GM21381 (cell line): ENCODE measurements at regions not wholly inside any gene's neighbourhood (a gene's known extent, or its start where the extent isn't known, plus 50 kb on each side); places are given as distances from the start of the nearest gene placed in this dataset.
"Not testable (repeated sequence)": the region's sequence is repeated elsewhere in the genome, so short reads cannot be mapped to it uniquely, and the experiment has no call there.

Experiments used
- ATAC-seq: cut with Tn5 transposase; IDR thresholded peaks from one replicate; pipeline ENCODE4 v1.9.1; 2021; ENCODE audit warnings: mild to moderate bottlenecking, moderate library complexity; ENCODE audit not compliant: unreplicated experiment

DNA sequence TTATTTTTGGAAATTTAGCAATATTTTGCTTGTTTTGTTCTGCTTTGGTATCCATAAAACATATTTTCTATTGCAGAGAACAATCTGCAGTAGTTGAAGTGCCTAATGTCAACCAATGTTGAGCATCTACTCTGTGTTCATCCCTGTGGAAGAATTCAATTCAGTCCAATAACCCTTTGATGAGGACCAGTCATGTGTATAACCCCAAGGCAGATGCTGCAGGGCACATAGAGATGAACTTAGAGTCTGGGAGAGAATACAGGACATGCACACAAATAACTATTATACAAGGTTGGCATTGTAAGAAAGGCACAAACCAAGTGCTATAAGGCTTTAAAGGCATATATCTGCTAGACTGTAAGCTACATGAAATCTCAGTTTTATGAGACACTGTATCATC is 304.7 kb downstream of the LRIG3 start:
- no peak for ATAC-seq

DNA sequence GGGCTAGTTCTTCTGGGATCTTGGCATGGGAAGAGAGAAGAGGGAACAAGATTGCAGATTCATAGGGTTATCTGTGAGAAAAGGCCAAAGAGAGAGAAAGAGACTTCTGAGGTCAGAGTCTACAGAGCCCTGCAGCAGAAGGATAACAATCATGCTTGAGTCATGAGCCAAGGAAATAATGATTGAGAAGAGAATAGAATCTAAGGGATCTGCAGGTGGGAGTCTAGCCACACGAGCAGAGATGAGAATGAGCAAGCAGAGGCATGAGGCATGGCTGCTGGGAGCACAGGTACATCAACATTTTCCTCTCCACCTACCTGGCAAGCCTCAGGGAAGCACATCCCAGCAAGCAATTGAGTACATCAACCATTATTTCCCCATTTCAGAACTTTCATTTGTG is 303.7 kb downstream of the LRIG3 start:
- no peak for ATAC-seq

DNA sequence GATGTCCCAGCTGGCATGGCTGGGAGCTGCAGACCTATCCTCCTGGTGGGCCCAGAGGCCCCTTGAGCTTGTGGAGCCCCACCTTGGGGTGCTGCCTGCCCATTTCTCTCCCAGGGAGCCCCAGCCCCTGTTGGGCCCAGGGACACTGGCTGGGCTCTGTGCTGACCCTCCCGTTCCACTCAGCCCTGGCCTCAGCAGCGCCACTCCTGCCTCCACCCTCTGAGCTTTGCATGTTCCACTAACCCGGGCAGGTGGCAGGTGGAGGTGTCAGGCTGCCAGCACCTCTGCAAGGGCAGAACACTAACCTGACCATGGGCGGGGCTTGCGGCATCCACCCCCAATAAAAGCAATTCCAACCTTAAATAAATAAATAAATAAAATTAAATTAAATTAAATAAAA is 299.2 kb downstream of the LRIG3 start:
- ATAC-seq = no peak

DNA sequence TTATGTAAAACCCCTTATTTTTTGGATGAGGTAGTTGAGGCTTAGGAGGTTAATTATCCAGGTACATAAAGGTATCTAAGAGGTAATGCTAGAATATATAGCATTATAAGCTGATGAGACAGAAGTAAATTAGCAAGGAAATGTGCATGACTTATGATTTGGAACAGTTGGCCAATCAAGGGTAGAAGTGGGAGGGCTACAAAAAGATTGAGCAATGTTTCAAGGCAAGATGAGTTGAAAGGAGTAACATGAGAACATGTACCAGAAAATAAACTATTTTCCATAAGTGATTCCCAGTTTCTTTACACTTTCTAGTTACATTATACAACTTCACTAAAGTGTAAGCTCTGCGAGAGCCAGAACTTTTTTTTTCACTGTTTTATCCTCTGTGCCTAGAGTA is 290.9 kb downstream of the LRIG3 start:
- no peak for ATAC-seq

DNA sequence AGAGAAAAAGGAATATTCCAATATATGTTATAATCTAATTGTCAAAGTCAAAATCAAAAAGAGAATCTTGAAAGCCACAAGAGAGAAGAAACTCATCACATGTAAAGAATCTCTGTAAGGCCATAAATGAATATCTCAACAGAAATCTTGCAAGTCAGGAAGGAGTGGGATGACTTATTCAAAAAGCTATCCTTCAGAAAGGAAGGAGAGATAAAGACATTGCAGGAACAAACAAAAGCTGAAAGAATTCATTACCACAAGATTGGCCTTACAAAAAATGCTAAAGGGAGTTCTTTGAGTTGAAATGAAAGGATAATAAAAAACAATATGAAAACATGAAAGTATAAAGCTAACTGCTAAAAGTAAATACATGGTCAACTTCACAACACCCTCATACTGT is 286.8 kb downstream of the LRIG3 start:
- no peak for ATAC-seq

DNA sequence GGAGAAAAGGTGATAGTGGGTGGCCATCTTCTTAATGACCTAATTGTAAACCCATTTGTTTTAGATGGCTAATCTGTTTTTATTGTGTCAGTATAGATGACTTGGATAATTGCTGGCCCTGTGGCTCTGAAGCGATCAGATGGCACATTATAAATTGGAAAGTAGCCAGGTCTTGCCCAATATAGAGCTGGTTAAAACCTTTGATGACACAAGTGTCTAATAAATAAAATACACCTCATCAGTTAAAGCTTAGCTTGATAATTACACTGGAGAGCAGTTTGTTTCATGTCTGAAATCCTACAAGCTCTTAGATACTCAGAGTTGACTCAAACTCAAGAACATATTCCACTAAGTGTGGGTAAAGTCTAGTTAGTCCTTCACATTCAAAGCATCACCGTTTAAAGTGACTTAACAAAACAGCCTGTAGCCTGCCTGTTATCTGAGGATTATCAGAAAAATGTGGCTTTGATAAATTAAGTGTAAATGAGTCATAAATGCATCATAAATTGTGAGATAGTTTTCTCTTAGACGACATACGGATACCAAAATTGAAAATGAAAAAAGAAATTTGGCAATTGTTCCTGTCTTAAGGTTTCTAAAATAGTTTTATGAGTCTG is 280.9 kb downstream of the LRIG3 start:
- no peak for ATAC-seq

DNA sequence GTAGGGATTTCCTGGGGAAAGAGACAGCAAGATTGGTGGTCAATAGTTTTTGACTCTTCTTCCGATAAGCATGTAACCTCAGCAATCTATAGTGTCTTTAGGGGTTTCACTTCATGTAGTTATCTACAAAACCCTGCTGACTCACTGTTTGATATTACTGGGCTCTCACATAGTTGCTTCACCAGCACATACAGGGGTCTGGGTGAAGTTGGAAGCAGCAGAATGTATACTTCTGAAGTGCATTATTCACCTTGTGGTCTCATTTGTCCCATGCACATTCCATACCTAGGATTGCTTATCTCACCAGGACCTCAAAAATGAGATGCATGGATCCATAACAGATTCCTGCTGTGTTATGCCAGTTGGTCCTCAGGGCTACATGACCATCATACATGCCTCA is 280.0 kb downstream of the LRIG3 start:
- no peak for ATAC-seq

DNA sequence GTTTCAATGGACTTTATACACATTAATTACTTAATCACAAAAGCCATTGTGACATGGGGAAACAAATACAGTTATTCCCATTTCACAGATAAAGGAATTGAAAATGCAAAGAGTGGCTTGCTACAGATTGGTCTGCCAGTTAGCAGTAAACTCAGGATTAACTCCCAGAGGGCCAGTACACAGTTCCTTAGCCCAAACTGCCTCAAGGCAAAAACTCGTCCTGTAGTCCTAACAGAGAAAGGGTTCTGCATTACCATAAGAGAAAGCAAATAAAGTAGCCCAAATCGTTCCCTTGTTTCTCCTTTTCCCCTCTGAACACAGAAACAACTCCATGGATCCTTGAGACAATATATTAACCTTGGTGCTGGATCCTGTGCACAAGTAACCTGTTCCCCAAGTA is 274.4 kb downstream of the LRIG3 start:
- ATAC-seq = no peak

DNA sequence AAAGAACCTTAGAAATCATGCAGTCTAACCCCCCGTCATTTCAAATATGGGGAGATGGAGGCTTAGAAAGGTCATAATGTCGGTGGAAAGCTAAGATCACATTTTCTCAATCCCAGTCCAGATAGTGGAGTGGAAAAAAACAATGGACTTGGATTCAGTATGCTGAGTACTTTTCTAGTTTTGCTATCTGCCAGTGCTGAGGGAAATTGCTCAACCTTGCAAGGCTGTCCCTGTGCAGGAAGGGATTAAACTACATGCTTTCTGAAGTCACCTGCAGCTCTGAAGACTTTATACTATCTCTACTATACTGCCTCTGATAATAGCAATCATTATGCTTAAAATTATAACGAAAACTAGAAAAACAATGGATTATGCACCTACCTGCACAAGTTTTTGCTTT is 272.8 kb downstream of the LRIG3 start:
- ATAC-seq = no peak

DNA sequence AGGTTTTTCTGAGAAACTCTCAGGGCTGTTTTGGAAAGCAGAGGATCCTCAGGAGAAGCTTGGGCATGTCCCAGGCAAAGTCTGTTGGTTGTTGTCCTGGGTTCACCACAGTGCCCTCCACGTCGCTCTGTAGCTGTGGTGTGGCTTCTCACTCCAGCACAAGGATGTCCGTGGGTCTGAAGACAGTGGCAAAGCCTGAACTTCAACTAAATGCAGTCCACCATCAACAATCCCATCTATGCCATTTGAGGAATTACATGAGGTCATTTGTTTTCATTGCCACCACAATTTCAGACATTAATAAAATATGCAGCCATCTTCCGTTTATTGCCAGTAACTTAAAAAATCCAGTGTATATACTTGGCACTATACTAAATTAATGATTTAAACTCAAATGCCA is 272.1 kb downstream of the LRIG3 start:
- ATAC-seq = no peak

DNA sequence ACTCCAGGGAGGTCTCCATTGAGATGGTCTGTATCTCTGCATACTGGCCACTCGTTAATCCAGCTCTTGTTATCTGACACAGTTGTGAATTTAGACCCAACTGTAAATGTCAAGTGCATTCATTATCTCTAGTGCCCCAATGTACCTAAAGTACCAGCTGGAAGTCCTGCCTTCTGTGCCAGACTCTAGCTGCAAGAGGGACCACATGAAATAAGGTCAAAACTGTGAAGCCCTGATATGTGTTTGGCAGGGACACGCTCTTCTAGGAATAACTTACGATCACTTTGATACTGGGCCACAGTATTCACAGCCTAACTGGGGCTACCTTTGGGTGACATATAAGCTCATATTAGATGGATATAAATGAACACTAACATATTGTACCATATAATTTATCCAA is 268.5 kb downstream of the LRIG3 start:
- no peak for ATAC-seq

DNA sequence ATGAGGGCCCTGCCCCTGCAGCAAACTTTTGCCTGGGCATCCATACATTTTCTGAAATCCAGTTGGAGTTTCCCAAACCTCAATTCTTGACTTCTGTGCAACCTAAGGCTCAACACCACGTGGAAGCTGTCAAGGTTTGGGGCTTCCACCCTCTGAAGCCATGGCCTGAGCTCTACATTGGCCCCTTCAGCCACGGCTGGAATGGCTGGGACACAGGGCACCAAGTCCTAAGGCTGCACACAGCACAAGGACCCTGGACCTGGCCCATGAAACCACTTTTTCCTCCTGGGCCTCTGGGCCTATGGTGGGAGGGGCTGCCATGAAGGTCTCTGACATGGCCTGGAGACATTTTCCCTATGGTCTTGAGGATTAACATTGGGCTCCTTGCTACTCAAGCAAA is 266.3 kb downstream of the LRIG3 start:
- no peak for ATAC-seq

DNA sequence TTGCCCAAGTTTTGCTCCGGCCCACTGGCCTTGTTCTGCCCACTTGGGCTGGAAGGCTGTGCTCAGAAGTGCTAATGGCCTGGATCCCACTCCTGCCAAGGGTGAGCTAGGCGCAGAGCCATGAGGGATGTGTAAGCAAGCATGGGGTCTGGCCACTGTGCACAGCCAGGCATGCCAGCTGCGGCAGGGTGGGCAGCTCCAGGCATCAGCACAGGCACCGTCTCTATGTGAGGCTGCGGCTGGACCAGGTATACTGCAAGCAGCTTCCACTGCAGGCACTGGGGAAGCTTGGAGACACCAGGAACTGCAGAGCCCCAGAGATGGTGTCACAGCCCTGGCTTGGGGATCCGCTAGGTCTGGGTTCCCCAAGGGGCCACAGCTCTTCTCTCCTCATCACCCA is 264.9 kb downstream of the LRIG3 start:
- ATAC-seq = no peak

DNA sequence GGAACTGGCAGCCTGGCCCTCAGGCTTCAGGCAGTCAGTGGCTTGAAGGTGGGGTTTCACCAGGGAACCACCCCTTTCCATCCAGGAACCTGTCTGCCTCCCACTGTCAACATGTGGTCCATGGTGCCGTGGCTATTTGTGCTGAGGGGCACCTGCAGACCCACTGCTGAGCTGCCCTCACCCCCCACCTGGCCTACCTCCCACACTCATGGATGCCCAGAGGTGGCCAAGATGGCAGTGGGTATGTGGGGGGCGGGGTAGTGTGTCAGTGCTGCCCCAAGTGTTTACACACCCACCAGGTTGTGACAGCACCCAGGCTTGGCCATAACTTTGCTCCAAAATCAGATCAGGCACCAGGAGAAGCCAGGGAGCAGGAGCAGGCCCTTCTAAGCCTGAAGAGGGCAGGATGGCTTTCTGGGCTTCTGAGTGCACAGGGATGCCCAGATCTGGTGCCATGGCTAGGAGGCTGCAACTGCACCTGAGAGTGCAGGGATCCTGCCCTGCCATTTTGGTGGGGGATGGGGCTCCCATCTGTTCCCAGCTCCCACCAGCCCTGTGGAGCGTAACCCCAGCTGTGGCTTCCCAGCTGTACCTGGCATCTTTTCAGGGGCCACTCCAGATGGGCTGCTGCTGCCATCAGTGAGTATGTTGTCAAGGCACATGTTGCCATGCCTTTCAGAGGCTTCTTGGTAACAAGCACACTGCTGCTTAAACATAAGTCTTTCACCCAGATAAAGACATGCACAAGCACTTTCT is 263.9 kb downstream of the LRIG3 start:
- ATAC-seq = no peak

DNA sequence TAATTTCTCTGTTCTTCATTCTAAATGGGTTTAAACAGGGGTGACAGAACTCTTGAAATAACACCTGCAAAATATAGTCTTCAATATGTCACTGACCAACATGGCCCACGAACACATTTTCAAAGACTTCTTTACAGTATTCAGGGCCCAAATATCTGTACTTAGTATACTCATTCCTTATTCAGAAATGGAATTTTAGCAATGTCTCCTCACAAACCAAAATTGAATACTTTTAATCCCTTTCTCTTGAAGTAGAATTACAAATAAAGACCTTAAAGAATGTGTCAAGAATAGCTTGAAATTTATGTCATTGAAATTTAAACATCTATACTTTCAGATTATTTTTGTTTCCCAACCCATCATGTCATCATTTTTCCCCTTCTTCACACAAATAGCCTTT is 263.1 kb downstream of the LRIG3 start:
- no peak for ATAC-seq

DNA sequence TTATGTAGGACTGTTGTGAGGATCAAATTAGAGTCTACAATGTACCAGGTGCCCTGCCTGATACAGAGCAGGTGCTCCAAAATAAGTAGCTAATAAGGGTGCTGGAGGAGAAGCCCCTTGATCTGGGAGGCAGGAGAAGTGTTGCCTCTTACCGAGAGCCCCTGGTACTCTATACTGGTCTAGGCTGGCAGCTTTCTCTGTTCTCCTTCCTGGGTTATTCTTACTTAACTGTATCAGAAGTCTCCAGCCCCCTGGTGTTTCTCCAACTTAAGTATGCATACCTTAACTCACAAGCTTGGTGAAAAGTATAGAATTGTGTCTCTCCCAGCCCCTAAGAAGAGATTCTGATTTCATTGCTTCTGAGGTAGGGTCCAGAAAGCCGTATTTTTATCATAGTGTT is 254.9 kb downstream of the LRIG3 start:
- ATAC-seq = no peak

DNA sequence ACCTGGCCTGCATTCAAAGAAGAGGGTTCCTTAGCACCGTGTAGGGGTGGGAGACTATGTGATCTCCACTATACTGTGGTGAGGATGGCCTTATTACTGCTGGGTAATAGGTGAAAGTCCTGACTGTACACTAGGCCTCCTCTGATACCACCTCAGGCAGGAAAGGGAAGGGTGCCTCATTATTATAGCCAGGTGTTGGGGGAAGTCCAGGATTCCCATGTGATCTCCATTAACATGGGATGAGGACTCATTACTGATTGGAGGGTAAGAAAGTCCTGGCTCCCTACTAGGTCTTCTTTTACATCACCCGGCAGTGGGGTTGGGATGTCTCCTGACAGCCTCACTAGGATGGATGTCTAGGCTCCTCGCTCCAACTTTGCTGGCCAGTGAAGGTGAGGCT is 252.1 kb downstream of the LRIG3 start:
- ATAC-seq = no peak

DNA sequence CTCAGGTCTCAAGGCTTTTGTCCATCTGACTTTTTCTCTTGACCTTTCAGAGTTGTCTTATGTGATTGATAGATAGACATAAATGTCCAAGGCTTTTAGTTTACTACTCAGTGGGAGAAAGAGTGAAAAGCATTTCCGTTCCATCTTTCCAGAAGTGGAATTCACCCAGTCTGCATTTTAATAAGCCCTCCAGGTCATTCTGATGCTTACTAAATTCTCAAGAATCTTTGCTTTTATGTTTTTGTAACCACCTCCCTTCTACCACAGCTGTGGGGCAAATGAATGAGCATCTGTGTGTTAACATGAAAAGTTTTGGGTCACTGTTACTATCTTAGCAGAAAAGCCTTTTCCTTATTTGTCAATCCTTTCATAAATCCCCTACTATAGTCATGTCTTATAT is 251.4 kb downstream of the LRIG3 start:
- no peak for ATAC-seq

DNA sequence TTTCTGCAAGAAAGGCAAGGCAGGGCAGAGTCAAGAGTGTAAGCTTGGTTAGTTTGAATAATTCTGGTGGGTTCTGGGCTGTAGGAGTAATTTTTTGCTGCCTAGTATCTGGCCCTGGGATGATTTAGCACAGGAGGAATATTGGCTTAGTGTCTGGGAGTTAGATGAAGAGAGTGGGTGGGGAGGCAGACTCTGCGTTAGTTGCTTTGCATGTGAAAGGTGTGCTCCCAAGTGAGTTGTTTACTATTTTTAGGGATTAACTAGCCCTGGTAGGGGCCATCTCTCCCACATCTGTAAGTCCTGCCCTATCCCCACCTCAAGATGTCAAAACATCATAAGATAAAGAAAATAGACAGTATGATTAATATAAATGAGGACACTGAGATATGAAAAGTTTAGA is 249.7 kb downstream of the LRIG3 start:
- ATAC-seq = no peak

DNA sequence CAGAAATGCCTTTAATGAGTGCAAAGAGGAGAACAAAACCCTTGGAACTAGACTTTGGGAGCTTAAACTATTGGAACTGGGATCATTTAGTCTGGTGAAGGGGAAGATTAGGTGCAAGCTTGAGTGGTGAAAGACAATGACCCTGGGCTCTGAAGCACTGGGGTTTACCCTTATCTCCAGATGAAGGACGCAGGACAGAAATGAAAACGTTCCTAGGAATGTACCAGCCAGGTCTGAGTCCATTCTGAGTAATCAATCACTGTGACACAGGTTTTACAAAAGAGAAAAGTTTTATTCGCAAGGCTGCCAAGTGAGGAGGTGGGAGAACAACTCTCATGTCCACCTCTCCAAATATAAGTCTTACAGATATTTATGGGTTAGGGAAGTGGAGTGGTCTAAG is 249.1 kb downstream of the LRIG3 start:
- ATAC-seq = no peak

DNA sequence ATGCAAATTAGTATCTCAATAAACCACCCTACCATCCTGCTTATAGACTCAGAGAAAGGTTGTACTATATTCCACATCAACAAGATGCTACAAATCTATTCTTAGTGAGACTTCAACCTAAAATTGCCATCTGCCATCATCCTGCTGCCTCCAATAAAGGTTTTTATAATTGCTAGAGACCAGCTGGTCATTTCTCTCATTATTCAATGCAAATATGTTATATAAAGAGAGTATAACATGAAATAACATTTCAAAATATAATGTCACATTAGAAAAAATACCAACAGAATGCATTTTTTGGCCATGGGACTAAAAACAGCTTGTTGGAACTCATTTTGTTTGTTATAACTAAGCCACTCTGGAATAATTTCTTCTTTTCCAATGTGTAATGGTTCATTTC is 247.3 kb downstream of the LRIG3 start:
- ATAC-seq = no peak

DNA sequence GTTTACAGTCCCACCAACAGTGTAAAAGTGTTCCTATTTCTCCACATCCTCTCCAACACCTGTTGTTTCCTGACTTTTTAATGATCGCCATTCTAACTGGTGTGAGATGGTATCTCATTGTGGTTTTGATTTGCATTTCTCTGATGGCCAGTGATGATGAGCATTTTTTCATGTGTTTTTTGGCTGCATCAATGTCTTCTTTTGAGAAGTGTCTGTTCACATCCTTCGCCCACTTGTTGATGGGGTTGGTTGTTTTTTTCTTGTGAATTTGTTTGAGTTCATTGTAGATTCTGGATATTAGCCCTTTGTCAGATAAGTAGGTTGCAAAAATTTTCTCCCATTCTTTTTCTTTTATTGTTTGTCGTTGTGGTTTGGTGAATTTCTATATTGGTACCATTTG is 242.5 kb downstream of the LRIG3 start:
- ATAC-seq = not testable (repeated sequence)

DNA sequence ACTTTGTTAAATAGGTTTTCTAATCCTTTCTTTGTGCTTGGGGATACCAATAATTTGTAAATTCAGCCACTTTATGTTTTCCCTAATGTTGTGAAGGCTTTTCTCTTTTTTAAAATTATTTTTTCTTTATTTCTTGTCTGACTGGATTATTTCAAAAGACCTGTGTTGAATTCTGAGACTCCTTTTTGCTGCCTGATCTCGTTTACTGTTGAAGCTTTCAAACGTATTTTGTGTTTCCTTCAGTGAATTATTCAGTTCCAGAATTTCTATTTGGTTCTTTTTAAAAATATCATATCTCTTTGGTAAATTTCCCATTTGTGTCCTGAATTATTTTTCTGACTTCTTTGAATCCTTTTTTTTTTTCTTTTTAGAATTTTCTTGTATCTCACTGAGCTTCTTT is 241.6 kb downstream of the LRIG3 start:
- no peak for ATAC-seq
